Smooth muscle cell (in vitro differentiated cells): ENCODE measurements at regions not wholly inside any gene's neighbourhood (a gene's known extent, or its start where the extent isn't known, plus 50 kb on each side); places are given as distances from the start of the nearest gene placed in this dataset.

Experiments
- DNase-seq: peaks from one replicate; lab custom pipeline; 2025; ENCODE audit not compliant: unreplicated experiment; lab: John Stamatoyannopoulos, UW
- H2AFZ ChIP-seq: fragments of 200-600 bp; sonication (generic); 2 replicates; pipeline ENCODE4 v1.6.0; 2016; ENCODE audit warnings: antibody characterized with exemption, low read depth, mild to moderate bottlenecking
- H3F3A ChIP-seq: fragments of 200-600 bp; sonication (generic); 2 replicates; pipeline ENCODE4 v1.6.0; 2017; ENCODE audit warnings: antibody characterized with exemption, low read depth
- H3K27ac ChIP-seq: fragments of 200-600 bp; sonication (generic); 2 replicates; pipeline ENCODE4 v1.5.1; 2016; ENCODE audit warnings: low read depth, mild to moderate bottlenecking
- H3K27me3 ChIP-seq: fragments of 200-600 bp; sonication (generic); 2 replicates; pipeline ENCODE4 v1.6.1; 2016; ENCODE audit warnings: low read depth, mild to moderate bottlenecking
- H3K36me3 ChIP-seq: fragments of 200-600 bp; sonication (generic); 2 replicates; pipeline ENCODE4 v1.5.1; 2016; ENCODE audit warnings: low read depth
- H3K4me1 ChIP-seq: fragments of 200-600 bp; sonication (generic); 2 replicates; pipeline ENCODE4 v1.5.1; 2016; ENCODE audit warnings: low read depth
- H3K4me2 ChIP-seq: fragments of 200-600 bp; sonication (generic); 2 replicates; pipeline ENCODE4 v1.6.0; 2016; ENCODE audit warnings: mild to moderate bottlenecking
- H3K4me3 ChIP-seq: fragments of 200-600 bp; sonication (generic); 2 replicates; pipeline ENCODE4 v1.5.1; 2016; ENCODE audit warnings: mild to moderate bottlenecking
- H3K79me2 ChIP-seq: fragments of 200-600 bp; sonication (generic); 2 replicates; pipeline ENCODE4 v1.6.0; 2016; ENCODE audit warnings: low read depth, mild to moderate bottlenecking
- H3K9ac ChIP-seq: fragments of 200-600 bp; sonication (generic); 2 replicates; pipeline ENCODE4 v1.6.0; 2016; ENCODE audit warnings: low read depth
- H3K9me3 ChIP-seq: fragments of 200-600 bp; sonication (generic); replicated peaks from 2 replicates; pipeline ENCODE4 v1.5.1; 2016; ENCODE audit warnings: low read depth
- H4K20me1 ChIP-seq: fragments of 200-600 bp; sonication (generic); 2 replicates; pipeline ENCODE4 v1.6.0; 2016; ENCODE audit warnings: low read depth
- CTCF ChIP-seq: fragments of 200-600 bp; sonication (generic); IDR thresholded peaks from 2 replicates; pipeline ENCODE4 v1.5.1; 2017; ENCODE audit warnings: borderline replicate concordance, mild to moderate bottlenecking, antibody characterized with exemption; ENCODE audit not compliant: insufficient read depth, poor library complexity, severe bottlenecking
- WGBS: methylation state at CpG from one replicate; pipeline ENCODE4 v1.1.7; 2016; ENCODE audit warnings: low lambda C conversion rate; 5-methylcytosine and 5-hydroxymethylcytosine counted together

- 91% methylated on average over 7 of the region's 7 CpGs for WGBS
- no peak overlapping the region for H2AFZ ChIP-seq
- H3K4me1 ChIP-seq = no peaks in the 10 kb centered on the region
- H3K27ac ChIP-seq = no peak overlapping the region
- no peaks in the 10 kb centered on the region for H3F3A ChIP-seq
- no peak overlapping the region for H3K9ac ChIP-seq
- H3K27me3 ChIP-seq = no peaks in the 10 kb centered on the region
- no peaks in the 10 kb centered on the region for H3K36me3 ChIP-seq
- no peak for TF ChIP-seq CTCF
- H3K9me3 ChIP-seq = no peaks in the 10 kb centered on the region
- no peaks in the 10 kb centered on the region for H4K20me1 ChIP-seq
- H3K4me3 ChIP-seq = no peak overlapping the region
- no peak for DNase-seq
- H3K4me2 ChIP-seq = no peak overlapping the region
- no peaks in the 10 kb centered on the region for H3K79me2 ChIP-seq
These were observed 777.4 kb upstream of the TENM3 start for GRCh38 chr4:181465826-181466225.

GRCh38 chr4:181468451-181468850 lies 774.8 kb upstream of the TENM3 start:
- Histone ChIP-seq H3K9me3 (no peaks in the 10 kb centered on the region), H3K27ac (no peak overlapping the region), H3K79me2 (no peaks in the 10 kb centered on the region), H3K4me1 (no peaks in the 10 kb centered on the region), H3F3A (no peaks in the 10 kb centered on the region), H3K4me2 (no peak overlapping the region), H3K4me3 (no peak overlapping the region), H3K36me3 (no peaks in the 10 kb centered on the region), H3K27me3 (no peaks in the 10 kb centered on the region), H4K20me1 (no peaks in the 10 kb centered on the region), H2AFZ (no peak overlapping the region), H3K9ac (no peak overlapping the region)
- TF ChIP-seq CTCF = no peak
- WGBS = 86% methylated on average over 6 of the region's 6 CpGs
- no peak for DNase-seq

DNA sequence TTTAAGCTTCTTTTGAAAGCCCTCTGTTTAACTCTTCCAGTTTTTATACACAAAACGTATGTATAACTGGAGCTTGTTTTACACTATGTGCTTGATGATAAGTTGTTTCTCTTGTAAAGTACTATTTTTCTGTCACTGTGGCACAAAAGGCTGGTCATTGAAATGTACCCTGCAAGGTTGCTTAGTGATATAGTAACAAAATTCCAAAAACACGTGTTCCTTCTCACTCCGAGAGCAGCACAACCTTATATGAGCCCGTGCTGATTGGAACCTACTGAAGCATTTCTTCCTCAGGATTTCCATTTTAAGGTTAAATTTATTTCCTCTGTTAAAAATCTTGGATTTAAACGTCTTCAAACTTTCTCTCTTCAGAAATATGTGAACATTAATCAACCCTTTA lies 772.9 kb upstream of the TENM3 start:
- no peaks in the 10 kb centered on the region for H3K36me3 ChIP-seq
- no peak overlapping the region for H3K27ac ChIP-seq
- DNase-seq = no peak
- H2AFZ ChIP-seq = no peak overlapping the region
- H3K4me2 ChIP-seq = no peak overlapping the region
- no peaks in the 10 kb centered on the region for H3K79me2 ChIP-seq
- H3F3A ChIP-seq = no peaks in the 10 kb centered on the region
- 67% methylated on average over 5 of the region's 5 CpGs for WGBS
- no peak overlapping the region for H3K9ac ChIP-seq
- H3K9me3 ChIP-seq = no peaks in the 10 kb centered on the region
- H3K27me3 ChIP-seq = no peaks in the 10 kb centered on the region
- H3K4me1 ChIP-seq = no peaks in the 10 kb centered on the region
- H4K20me1 ChIP-seq = no peaks in the 10 kb centered on the region
- H3K4me3 ChIP-seq = no peak overlapping the region
- TF ChIP-seq CTCF = no peak

DNA sequence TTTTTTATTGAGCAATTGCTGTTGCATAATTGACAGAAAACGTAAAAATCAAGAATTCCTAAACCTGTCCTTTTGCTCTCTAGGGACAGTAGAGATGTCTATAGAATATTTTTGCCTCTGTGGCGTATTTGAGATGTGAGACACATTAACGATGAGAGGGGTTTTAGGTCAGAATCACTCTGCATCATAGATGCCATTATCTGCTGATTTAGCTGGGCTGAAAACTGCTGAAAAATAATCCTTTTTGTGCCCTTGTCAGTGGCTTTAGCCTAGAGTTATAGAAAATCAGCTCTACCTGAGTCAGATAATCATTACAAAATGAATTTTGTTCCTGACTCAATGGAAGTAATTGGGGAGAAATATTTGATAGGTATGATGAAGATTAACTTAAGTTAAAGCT lies 767.8 kb upstream of the TENM3 start:
- H4K20me1 ChIP-seq = no peaks in the 10 kb centered on the region
- peak overlapping the region; percentile 8 for H2AFZ ChIP-seq
- no peaks in the 10 kb centered on the region for H3K9me3 ChIP-seq
- H3F3A ChIP-seq = no peaks in the 10 kb centered on the region
- no peak overlapping the region for H3K9ac ChIP-seq
- H3K4me3 ChIP-seq = peak overlapping the region; percentile 20
- H3K4me1 ChIP-seq = peaks cover 5% of the 10 kb centered on the region
- H3K4me2 ChIP-seq = no peak overlapping the region
- DNase-seq = no peak
- no peaks in the 10 kb centered on the region for H3K79me2 ChIP-seq
- no peak overlapping the region for H3K27ac ChIP-seq
- H3K36me3 ChIP-seq = no peaks in the 10 kb centered on the region
- 71% methylated on average over 3 of the region's 3 CpGs for WGBS
- no peaks in the 10 kb centered on the region for H3K27me3 ChIP-seq
- TF ChIP-seq CTCF = no peak
